Urothelium cell line (cell line): ENCODE measurements at regions not wholly inside any gene's neighbourhood (a gene's known extent, or its start where the extent isn't known, plus 50 kb on each side); places are given as distances from the start of the nearest gene placed in this dataset.

Experiments used
- DNase-seq: peaks from one replicate; pipeline ENCODE4 v3.0.0; 2011; ENCODE audit warnings: low spot score, mixed read lengths
- FAIRE-seq: peaks from 2 replicates; lab custom pipeline; 2011; peaks lifted over from hg19 to GRCh38; lab: Jason Lieb, UNC

DNA sequence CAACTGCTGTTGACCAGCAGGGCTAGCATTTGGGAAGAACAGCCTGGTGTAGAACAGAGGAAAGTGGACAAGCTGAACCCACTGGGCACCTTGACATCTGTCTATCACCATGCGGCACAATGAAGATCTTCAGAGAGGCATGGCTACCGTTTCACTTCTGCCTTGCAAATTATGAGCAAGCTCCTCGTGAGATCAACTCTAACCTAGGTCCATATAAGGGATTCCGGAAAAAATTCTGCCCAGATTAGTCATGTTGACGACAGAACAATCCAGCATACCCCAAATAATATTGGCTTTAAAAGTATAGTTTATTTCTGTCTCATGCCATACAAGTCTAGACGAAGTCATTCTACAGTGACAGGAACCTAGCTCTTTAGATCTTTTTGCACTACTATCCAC, 91.6 kb upstream of the ATF7IP start:
- peak; percentile 74 for FAIRE-seq

GRCh38 chr12:14275111-14275510, 90.4 kb upstream of the ATF7IP start:
- FAIRE-seq, result no peak

More for the DNA sequence above, 91.6 kb upstream of the ATF7IP start:
- peak; percentile 68 for DNase-seq

DNA sequence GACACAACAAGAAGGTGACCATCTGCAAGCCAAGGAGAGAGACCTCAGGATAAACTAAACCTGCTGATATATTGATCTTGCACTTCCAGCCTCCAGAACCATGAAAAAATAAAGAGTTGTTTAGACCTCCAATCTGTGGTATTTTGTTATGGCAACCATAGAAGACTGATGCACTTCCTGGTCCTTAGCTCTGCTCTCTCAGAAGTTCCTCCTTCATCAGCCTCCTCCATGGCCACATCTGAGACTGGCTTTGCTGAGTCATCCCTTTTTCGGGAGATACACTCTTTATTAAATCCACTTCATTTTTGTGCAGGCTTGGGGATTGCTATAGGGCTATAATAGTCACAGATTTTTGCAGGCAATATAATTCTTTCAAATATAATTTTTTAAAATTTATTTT, 89.6 kb upstream of the ATF7IP start:
- no peak for DNase-seq

More at GRCh38 chr12:14275111-14275510, 90.4 kb upstream of the ATF7IP start:
- no peak for DNase-seq

GRCh38 chr12:14278294-14278953, 87.1 kb upstream of the ATF7IP start:
- no peak for FAIRE-seq
- no peak for DNase-seq

More for the DNA sequence above, 89.6 kb upstream of the ATF7IP start:
- FAIRE-seq, result no peak

DNA sequence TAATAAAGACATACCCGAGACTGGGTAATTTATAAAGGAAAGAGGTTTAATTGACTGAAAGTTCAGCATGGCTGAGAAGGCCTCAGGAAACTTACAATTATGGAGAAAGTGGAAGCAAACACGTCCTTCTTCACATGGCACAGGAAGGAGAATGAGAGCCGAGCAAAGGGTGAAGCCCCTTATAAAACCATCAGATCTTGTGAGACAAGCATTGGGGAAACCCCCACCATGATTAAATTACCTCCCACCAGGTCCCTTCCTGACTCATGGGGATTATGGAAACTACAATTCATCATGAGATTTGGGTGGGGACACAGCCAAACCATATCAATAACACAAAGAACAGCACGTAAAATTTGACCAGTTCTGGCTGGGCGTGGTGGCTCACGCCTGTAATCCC, 85.6 kb upstream of the ATF7IP start:
- FAIRE-seq (no peak), DNase-seq (no peak)

GRCh38 chr12:14280921-14281320, 84.6 kb upstream of the ATF7IP start:
- no peak for FAIRE-seq
- DNase-seq, result no peak

DNA sequence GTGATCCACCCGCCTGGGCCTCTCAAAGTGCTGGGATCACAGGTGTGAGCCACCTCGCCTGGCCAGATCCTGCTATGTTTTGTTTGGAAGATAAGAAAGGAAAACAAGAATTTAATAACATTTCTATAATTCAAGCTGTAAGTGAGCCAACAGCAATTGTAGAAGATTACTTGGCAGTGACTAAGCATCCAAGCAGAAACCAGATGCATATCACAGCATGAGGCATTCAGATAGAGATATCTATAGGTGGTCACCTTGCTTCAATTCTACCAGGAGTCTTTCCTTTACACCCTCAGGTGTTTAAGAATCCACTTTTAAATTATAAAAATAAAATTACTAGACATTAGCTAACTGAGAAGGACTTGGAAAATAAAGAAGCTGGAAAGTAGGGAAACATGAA, 83.9 kb upstream of the ATF7IP start:
- no peak for DNase-seq
- FAIRE-seq, result no peak

DNA sequence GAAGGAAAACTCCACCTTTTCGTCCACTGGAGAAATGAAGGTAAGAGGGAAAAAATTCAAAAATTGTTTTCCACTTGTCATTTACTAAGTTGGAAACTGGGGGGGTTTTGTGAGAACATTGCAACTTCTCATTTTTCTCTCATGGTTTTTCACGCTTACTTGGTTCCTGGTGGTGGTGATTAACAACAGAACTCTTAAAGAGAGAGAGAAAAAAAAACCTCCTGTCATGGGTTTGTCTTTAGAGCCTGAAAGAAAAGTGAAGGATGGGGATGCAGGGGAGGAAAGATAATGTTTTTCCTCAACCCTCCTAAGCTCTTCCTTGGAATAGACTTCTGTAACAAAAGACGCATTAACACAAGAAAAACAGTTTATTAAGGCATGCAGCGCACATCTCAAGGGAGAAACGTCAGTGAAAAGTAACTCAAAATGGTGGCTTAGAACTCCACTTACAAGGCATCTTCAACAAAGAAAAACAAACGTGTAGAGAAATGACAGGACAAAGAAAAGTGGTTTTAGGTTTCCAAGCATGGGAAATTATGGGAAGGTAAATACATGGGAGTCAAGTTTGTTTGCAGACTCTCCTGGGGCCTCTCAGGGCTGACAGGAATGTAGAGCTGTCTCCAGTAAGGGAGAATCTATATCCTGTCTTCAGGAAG, 81.9 kb upstream of the ATF7IP start:
- DNase-seq, result no peak
- FAIRE-seq, result no peak

DNA sequence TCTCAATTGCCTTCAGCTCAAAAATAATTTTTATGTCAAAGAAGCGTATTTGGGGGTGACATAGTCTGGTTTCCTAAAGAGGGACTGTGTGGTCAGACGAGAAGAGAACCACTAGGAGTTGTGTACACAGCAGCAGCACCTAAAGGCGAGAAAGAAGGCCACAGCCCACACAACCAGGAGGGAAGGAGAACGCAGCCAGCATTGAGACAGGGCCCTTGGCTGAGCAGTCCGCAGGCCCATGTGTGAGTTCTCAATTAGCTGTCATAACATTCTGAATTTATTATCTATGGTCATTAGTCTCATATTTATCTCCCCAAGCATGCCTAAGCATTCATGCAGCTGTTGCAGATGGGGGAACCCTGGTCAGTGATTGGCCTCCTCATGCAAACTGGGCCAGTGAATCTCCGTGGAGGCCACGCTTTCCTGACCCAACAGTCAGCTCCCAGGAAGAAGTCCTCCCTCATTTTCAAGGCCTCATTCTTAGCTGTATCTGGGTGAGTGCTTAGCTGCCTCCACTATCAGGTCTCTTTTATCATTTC, 81.2 kb upstream of the ATF7IP start:
- FAIRE-seq (no peak), DNase-seq (no peak)

DNA sequence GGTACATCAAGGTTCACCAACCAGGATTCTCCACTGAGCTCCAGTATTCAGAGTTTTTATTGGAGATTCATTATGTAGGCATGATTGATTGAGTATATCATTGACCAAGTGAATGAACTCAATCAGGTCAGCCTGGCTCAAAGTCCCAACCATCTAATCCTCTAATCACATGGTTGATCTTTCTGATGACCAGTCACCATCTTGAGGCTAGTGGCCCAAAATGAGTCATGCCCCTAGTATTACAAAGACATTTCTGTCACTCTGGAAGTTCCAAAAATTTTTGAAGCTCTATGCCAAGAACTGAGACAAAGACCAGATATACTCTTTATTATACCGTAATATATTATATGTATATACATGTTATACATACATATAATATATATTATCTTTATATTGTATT, 75.9 kb upstream of the ATF7IP start:
- FAIRE-seq (no peak), DNase-seq (no peak)

DNA sequence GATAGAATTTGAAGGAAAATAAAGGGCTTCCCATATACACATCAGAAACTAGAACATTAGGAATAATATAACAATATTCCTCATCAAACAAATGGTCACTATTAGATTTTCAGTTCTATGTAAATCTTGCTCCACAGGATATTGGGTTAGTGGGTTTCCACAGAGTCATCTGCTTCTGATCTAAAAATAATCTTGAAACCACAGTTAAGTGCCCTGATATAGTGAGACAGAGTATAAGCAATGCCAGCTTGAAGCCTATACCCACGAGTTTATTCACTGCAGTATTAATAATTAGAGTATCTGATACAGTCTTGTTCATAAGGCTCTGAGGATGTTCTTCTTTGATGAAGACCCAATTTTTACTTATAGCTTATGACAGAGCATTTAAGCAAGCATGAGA, 74.5 kb upstream of the ATF7IP start:
- DNase-seq (no peak), FAIRE-seq (peak; percentile 37)

GRCh38 chr12:14303661-14304155, 61.8 kb upstream of the ATF7IP start:
- DNase-seq (no peak), FAIRE-seq (peak; percentile 13)

GRCh38 chr12:14307004-14307403, 58.5 kb upstream of the ATF7IP start:
- FAIRE-seq (no peak), DNase-seq (no peak)

- no peak for FAIRE-seq
- no peak for DNase-seq
Measured at GRCh38 chr12:14308516-14308915, 57.0 kb upstream of the ATF7IP start.

- no peak for FAIRE-seq
- DNase-seq, result no peak
Measured at GRCh38 chr12:14310866-14311265, 54.6 kb upstream of the ATF7IP start.

DNA sequence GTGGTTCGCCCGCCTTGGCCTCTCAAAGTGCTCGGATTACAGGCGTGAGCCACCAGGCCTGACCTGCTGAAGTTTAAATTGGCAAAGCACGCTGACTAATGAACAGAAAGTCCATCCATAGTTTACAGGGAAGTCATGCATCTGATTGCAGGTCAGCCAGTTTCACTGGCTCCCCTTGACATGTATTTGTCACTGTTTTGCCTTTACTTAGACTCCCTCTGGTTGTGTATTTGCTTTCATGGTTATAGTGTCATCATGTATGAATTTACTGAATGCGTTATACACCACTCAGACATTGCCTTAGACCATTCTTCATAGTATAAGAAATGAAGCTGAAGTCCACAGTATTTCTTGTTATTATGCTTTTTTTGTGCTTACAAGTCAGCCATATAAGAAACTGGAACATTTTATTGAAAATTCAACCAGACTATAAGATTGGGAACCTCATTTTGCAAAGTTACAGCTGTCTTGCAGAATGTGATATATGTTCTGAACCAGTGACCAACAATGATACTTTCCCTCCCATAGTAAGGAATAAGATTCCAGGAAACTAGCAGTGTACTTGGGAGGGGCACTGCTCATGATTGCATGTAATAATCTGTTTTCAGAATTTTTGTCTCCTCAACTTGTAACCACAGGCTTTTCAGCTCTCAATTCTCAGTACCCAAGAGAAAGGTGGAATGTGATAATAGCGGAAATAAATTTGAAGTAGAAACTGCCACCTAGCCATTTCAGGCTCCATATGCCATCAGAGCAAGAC, 51.9 kb upstream of the ATF7IP start:
- FAIRE-seq (no peak), DNase-seq (no peak)

DNA sequence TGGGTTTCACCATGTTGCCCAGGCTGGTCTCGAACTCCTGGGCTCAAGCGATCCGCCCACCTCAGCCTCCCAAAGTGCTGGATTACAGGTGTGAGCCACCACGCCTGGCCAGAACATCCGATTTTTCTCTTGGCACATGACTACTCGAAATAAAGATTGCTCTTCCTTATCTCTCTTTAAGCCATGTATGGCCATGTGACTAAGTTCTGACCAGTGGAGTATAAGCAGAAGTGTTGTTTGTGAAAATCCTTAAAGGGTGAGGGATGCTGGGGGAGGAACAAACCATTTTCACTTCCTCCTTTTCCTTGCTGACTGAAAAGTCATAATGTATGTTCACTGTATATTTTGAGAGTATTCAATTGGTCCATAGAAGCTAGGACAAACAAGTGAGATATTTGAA, 50.7 kb upstream of the ATF7IP start:
- DNase-seq (no peak), FAIRE-seq (no peak)

GRCh38 chr12:14315501-14315900, 50.0 kb upstream of the ATF7IP start:
- FAIRE-seq (peak; percentile 69), DNase-seq (no peak)
